ENCODE measurements at regions not wholly inside any gene's neighbourhood (a gene's known extent, or its start where the extent isn't known, plus 50 kb on each side); places are given as distances from the start of the nearest gene placed in this dataset.

- Histone ChIP-seq H3K4me1 (ENCODE audit: control insufficient read depth in 1 of 2, insufficient read depth in 2 of 2, low read length in 2 of 2) (no peaks in the 10 kb centered on the region), H3K9me3 (ENCODE audit: control insufficient read depth, low read length) (peaks cover 5% of the 10 kb centered on the region), H3K4me3 (ENCODE audit: low read length in 2 of 2) (no peak overlapping the region), H3K27ac (ENCODE audit: low read depth in 1 of 2, low read length in 2 of 2) (no peak overlapping the region), H3K27me3 (ENCODE audit: control insufficient read depth in 1 of 2, insufficient read depth in 2 of 2, low read length in 1 of 2) (no peaks in the 10 kb centered on the region), H3K36me3 (ENCODE audit: control insufficient read depth in 1 of 2, insufficient read depth in 2 of 2, low read length in 1 of 2) (no peaks in the 10 kb centered on the region)
- ATAC-seq (ENCODE audit: low FRiP score) (no peak), DNase-seq (no peak)
- WGBS, 2 donors = 90 to 94% methylated on average over 2 of the region's 2 CpGs
- intact Hi-C loops (cut with DNase I) = no loop called here
Observed at GRCh38 chr5:4271193-4271592, 675.6 kb downstream of the IRX1 start.

- no peaks in the 10 kb centered on the region for H3K36me3 ChIP-seq (ENCODE audit: control insufficient read depth in 1 of 2, insufficient read depth in 2 of 2, low read length in 1 of 2)
- no peak overlapping the region for H3K27ac ChIP-seq (ENCODE audit: low read depth in 1 of 2, low read length in 2 of 2)
- intact Hi-C loops (cut with DNase I) = no loop called here
- 67% methylated on average over 8 of the region's 8 CpGs for WGBS, 2 donors
- no peaks in the 10 kb centered on the region for H3K4me1 ChIP-seq (ENCODE audit: control insufficient read depth in 1 of 2, insufficient read depth in 2 of 2, low read length in 2 of 2)
- no peaks in the 10 kb centered on the region for H3K27me3 ChIP-seq (ENCODE audit: control insufficient read depth in 1 of 2, insufficient read depth in 2 of 2, low read length in 1 of 2)
- no peak for ATAC-seq (ENCODE audit: low FRiP score)
- H3K4me3 ChIP-seq (ENCODE audit: low read length in 2 of 2) = no peak overlapping the region
- DNase-seq = no peak
- peaks cover 5% of the 10 kb centered on the region for H3K9me3 ChIP-seq (ENCODE audit: control insufficient read depth, low read length)
Observed at GRCh38 chr5:4275232-4275631, 679.6 kb downstream of the IRX1 start.

- Histone ChIP-seq H3K4me3 (ENCODE audit: low read length in 2 of 2) (no peak overlapping the region), H3K36me3 (ENCODE audit: control insufficient read depth in 1 of 2, insufficient read depth in 2 of 2, low read length in 1 of 2) (no peaks in the 10 kb centered on the region), H3K4me1 (ENCODE audit: control insufficient read depth in 1 of 2, insufficient read depth in 2 of 2, low read length in 2 of 2) (no peaks in the 10 kb centered on the region), H3K27ac (ENCODE audit: low read depth in 1 of 2, low read length in 2 of 2) (no peak overlapping the region), H3K27me3 (ENCODE audit: control insufficient read depth in 1 of 2, insufficient read depth in 2 of 2, low read length in 1 of 2) (no peaks in the 10 kb centered on the region), H3K9me3 (ENCODE audit: control insufficient read depth, low read length) (no peaks in the 10 kb centered on the region)
- 91 to 93% methylated on average over 9 of the region's 9 CpGs for WGBS, 2 donors
- no peak for DNase-seq
- intact Hi-C loops (cut with DNase I) = no loop called here
- no peak for ATAC-seq (ENCODE audit: low FRiP score)
Observed at GRCh38 chr5:4294878-4295277, 699.2 kb downstream of the IRX1 start.

GRCh38 chr5:4295663-4296339, 700.2 kb downstream of the IRX1 start:
- ATAC-seq (ENCODE audit: low FRiP score) = no peak
- WGBS, 2 donors = 26 to 31% methylated on average over 13 of the region's 13 CpGs
- intact Hi-C loops (cut with DNase I) = no loop called here

GRCh38 chr5:4306057-4306456, 710.4 kb downstream of the IRX1 start:
- no peak overlapping the region for H3K27ac ChIP-seq (ENCODE audit: low read depth in 1 of 2, low read length in 2 of 2)
- ATAC-seq (ENCODE audit: low FRiP score) (no peak), DNase-seq (no peak)
- no peaks in the 10 kb centered on the region for H3K36me3 ChIP-seq (ENCODE audit: control insufficient read depth in 1 of 2, insufficient read depth in 2 of 2, low read length in 1 of 2)
- intact Hi-C loops (cut with DNase I) = no loop called here
- no peaks in the 10 kb centered on the region for H3K27me3 ChIP-seq (ENCODE audit: control insufficient read depth in 1 of 2, insufficient read depth in 2 of 2, low read length in 1 of 2)
- WGBS, 2 donors = 72 to 81% methylated on average over 4 of the region's 4 CpGs
- H3K4me1 ChIP-seq (ENCODE audit: control insufficient read depth in 1 of 2, insufficient read depth in 2 of 2, low read length in 2 of 2) = no peaks in the 10 kb centered on the region
- peaks cover 2% of the 10 kb centered on the region for H3K9me3 ChIP-seq (ENCODE audit: control insufficient read depth, low read length)
- no peak overlapping the region for H3K4me3 ChIP-seq (ENCODE audit: low read length in 2 of 2)

More at GRCh38 chr5:4295663-4296339, 700.2 kb downstream of the IRX1 start:
- H3K4me1 ChIP-seq (ENCODE audit: control insufficient read depth in 1 of 2, insufficient read depth in 2 of 2, low read length in 2 of 2) = no peaks in the 10 kb centered on the region
- no peak for DNase-seq
- H3K27me3 ChIP-seq (ENCODE audit: control insufficient read depth in 1 of 2, insufficient read depth in 2 of 2, low read length in 1 of 2) = no peaks in the 10 kb centered on the region
- no peak overlapping the region for H3K4me3 ChIP-seq (ENCODE audit: low read length in 2 of 2)
- H3K9me3 ChIP-seq (ENCODE audit: control insufficient read depth, low read length) = no peaks in the 10 kb centered on the region
- no peak overlapping the region for H3K27ac ChIP-seq (ENCODE audit: low read depth in 1 of 2, low read length in 2 of 2)
- no peaks in the 10 kb centered on the region for H3K36me3 ChIP-seq (ENCODE audit: control insufficient read depth in 1 of 2, insufficient read depth in 2 of 2, low read length in 1 of 2)

- Histone ChIP-seq H3K36me3 (ENCODE audit: control insufficient read depth in 1 of 2, insufficient read depth in 2 of 2, low read length in 1 of 2) (no peaks in the 10 kb centered on the region), H3K27me3 (ENCODE audit: control insufficient read depth in 1 of 2, insufficient read depth in 2 of 2, low read length in 1 of 2) (no peaks in the 10 kb centered on the region), H3K4me1 (ENCODE audit: control insufficient read depth in 1 of 2, insufficient read depth in 2 of 2, low read length in 2 of 2) (no peaks in the 10 kb centered on the region), H3K27ac (ENCODE audit: low read depth in 1 of 2, low read length in 2 of 2) (no peak overlapping the region), H3K9me3 (ENCODE audit: control insufficient read depth, low read length) (peaks cover 2% of the 10 kb centered on the region), H3K4me3 (ENCODE audit: low read length in 2 of 2) (no peak overlapping the region)
- 47 to 80% methylated on average over 7 of the region's 7 CpGs for WGBS, 2 donors
- DNase-seq (no peak), ATAC-seq (ENCODE audit: low FRiP score) (no peak)
- intact Hi-C loops (cut with DNase I) = no loop called here
Observed at GRCh38 chr5:4309026-4309425, 713.4 kb downstream of the IRX1 start.

- H3K27ac ChIP-seq (ENCODE audit: low read depth in 1 of 2, low read length in 2 of 2) = no peak overlapping the region
- H3K4me3 ChIP-seq (ENCODE audit: low read length in 2 of 2) = no peak overlapping the region
- 37 to 44% methylated on average over 4 to 5 of the region's 5 CpGs for WGBS, 2 donors
Observed at GRCh38 chr5:4313138-4313537, 717.5 kb downstream of the IRX1 start.

GRCh38 chr5:4319478-4320128, 724.0 kb downstream of the IRX1 start:
- DNase-seq (no peak), ATAC-seq (ENCODE audit: low FRiP score) (no peak)
- H3K4me1 ChIP-seq (ENCODE audit: control insufficient read depth in 1 of 2, insufficient read depth in 2 of 2, low read length in 2 of 2) = no peaks in the 10 kb centered on the region
- no peaks in the 10 kb centered on the region for H3K36me3 ChIP-seq (ENCODE audit: control insufficient read depth in 1 of 2, insufficient read depth in 2 of 2, low read length in 1 of 2)
- WGBS, 2 donors = 73 to 80% methylated on average over 16 of the region's 16 CpGs
- no peaks in the 10 kb centered on the region for H3K9me3 ChIP-seq (ENCODE audit: control insufficient read depth, low read length)
- H3K27ac ChIP-seq (ENCODE audit: low read depth in 1 of 2, low read length in 2 of 2) = no peak overlapping the region
- H3K27me3 ChIP-seq (ENCODE audit: control insufficient read depth in 1 of 2, insufficient read depth in 2 of 2, low read length in 1 of 2) = no peaks in the 10 kb centered on the region
- no peak overlapping the region for H3K4me3 ChIP-seq (ENCODE audit: low read length in 2 of 2)
- intact Hi-C loops (cut with DNase I) = no loop called here

More at GRCh38 chr5:4313138-4313537, 717.5 kb downstream of the IRX1 start:
- Histone ChIP-seq H3K4me1 (ENCODE audit: control insufficient read depth in 1 of 2, insufficient read depth in 2 of 2, low read length in 2 of 2) (no peaks in the 10 kb centered on the region), H3K27me3 (ENCODE audit: control insufficient read depth in 1 of 2, insufficient read depth in 2 of 2, low read length in 1 of 2) (no peaks in the 10 kb centered on the region), H3K9me3 (ENCODE audit: control insufficient read depth, low read length) (no peaks in the 10 kb centered on the region), H3K36me3 (ENCODE audit: control insufficient read depth in 1 of 2, insufficient read depth in 2 of 2, low read length in 1 of 2) (no peaks in the 10 kb centered on the region)
- no peak for ATAC-seq (ENCODE audit: low FRiP score)
- no peak for DNase-seq
- intact Hi-C loops (cut with DNase I) = no loop called here

- DNase-seq (no peak), ATAC-seq (ENCODE audit: low FRiP score) (no peak)
- 87 to 89% methylated on average over 2 of the region's 2 CpGs for WGBS, 2 donors
- Histone ChIP-seq H3K27ac (ENCODE audit: low read depth in 1 of 2, low read length in 2 of 2) (no peak overlapping the region), H3K4me3 (ENCODE audit: low read length in 2 of 2) (no peak overlapping the region), H3K4me1 (ENCODE audit: control insufficient read depth in 1 of 2, insufficient read depth in 2 of 2, low read length in 2 of 2) (no peaks in the 10 kb centered on the region), H3K27me3 (ENCODE audit: control insufficient read depth in 1 of 2, insufficient read depth in 2 of 2, low read length in 1 of 2) (no peaks in the 10 kb centered on the region), H3K36me3 (ENCODE audit: control insufficient read depth in 1 of 2, insufficient read depth in 2 of 2, low read length in 1 of 2) (no peaks in the 10 kb centered on the region), H3K9me3 (ENCODE audit: control insufficient read depth, low read length) (no peaks in the 10 kb centered on the region)
- intact Hi-C loops (cut with DNase I) = no loop called here
Observed at GRCh38 chr5:4330327-4330726, 734.7 kb downstream of the IRX1 start.
